WTC11 (cell line): ENCODE measurements at regions not wholly inside any gene's neighbourhood (a gene's known extent, or its start where the extent isn't known, plus 50 kb on each side); places are given as distances from the start of the nearest gene placed in this dataset.

Experiments used
- ATAC-seq: fragments of 200-7000 bp; cut with Tn5 transposase; 2 replicates; pipeline ENCODE4 v1.10.0; 2021; ENCODE audit warnings: mild to moderate bottlenecking, moderate library complexity
- CTCF ChIA-PET: fragments of 300-600 bp; sonication (Branson Sonifier 250); formaldehyde crosslinking; loops from one replicate; lab custom pipeline; 2021; ENCODE audit warnings: antibody characterized with exemption; lab: Charles Lee
- POLR2A ChIA-PET: fragments of 350-600 bp; sonication (Branson Sonifier 250); formaldehyde crosslinking; loops from one replicate; lab custom pipeline; 2021; ENCODE audit warnings: antibody characterized with exemption; lab: Charles Lee
- DNase-seq: peaks from one replicate; pipeline ENCODE4 v3.0.0; 2021; ENCODE audit warnings: low spot score
- H3K27ac Mint-ChIP-seq: 2 replicates; pipeline ENCODE4 v1.8.0; 2021; ENCODE audit warnings: mixed read lengths
- H3K27me3 Mint-ChIP-seq: 2 replicates; pipeline ENCODE4 v1.8.0; 2021; ENCODE audit warnings: low read depth, mild to moderate bottlenecking, moderate library complexity, mixed read lengths
- H3K36me3 Mint-ChIP-seq: 2 replicates; pipeline ENCODE4 v1.8.0; 2021; ENCODE audit warnings: mixed read lengths
- H3K4me1 Mint-ChIP-seq: 2 replicates; pipeline ENCODE4 v1.8.0; 2022; ENCODE audit warnings: mixed read lengths
- H3K4me3 Mint-ChIP-seq: 2 replicates; pipeline ENCODE4 v1.8.0; 2021; ENCODE audit warnings: mild to moderate bottlenecking, moderate library complexity, mixed read lengths
- H3K9me3 Mint-ChIP-seq: 2 replicates; pipeline ENCODE4 v1.8.0; 2021; ENCODE audit warnings: mixed read lengths
- ETV6 ChIP-seq: sonication (generic); formaldehyde crosslinking; IDR thresholded peaks from 2 replicates; pipeline ENCODE4 v1.8.1; 2022; ENCODE audit warnings: mild to moderate bottlenecking, missing genetic modification reagents
- GRHL2 ChIP-seq: fragments of 250-450 bp; sonication (Bioruptor Pico); IDR thresholded peaks from 2 replicates; pipeline ENCODE4 v1.8.0; 2022; ENCODE audit warnings: mild to moderate bottlenecking, moderate library complexity; ENCODE audit not compliant: insufficient replicate concordance, severe bottlenecking
- HMGA2 ChIP-seq: fragments of 250-450 bp; sonication (Bioruptor Pico); IDR thresholded peaks from 2 replicates; pipeline ENCODE4 v1.4.0; 2021; ENCODE audit warnings: mild to moderate bottlenecking, moderate library complexity
- JUN ChIP-seq: sonication (generic); formaldehyde crosslinking; IDR thresholded peaks from 2 replicates; pipeline ENCODE4 v1.8.0; 2023; ENCODE audit warnings: mild to moderate bottlenecking, missing genetic modification reagents
- SMAD3 ChIP-seq: sonication (generic); formaldehyde crosslinking; IDR thresholded peaks from 2 replicates; pipeline ENCODE4 v1.8.0; 2022; ENCODE audit warnings: missing genetic modification reagents, mild to moderate bottlenecking, borderline replicate concordance
- ZBTB21 ChIP-seq: sonication (generic); formaldehyde crosslinking; IDR thresholded peaks from 2 replicates; pipeline ENCODE4 v1.8.1; 2023; ENCODE audit warnings: mild to moderate bottlenecking, missing genetic modification reagents, borderline replicate concordance
- TF ChIP-seq, protein P1 (sequence below): sonication (generic); formaldehyde crosslinking; IDR thresholded peaks from 2 replicates; pipeline ENCODE4 v1.8.1; 2023; ENCODE audit warnings: mild to moderate bottlenecking, missing genetic modification reagents, moderate library complexity
- TF ChIP-seq, protein P2 (sequence below): sonication (generic); formaldehyde crosslinking; IDR thresholded peaks from 2 replicates; pipeline ENCODE4 v1.8.1; 2022; ENCODE audit warnings: low read depth, missing genetic modification reagents, borderline replicate concordance
- TF ChIP-seq, protein P3 (sequence below): sonication (generic); formaldehyde crosslinking; IDR thresholded peaks from 2 replicates; pipeline ENCODE4 v1.8.1; 2022; ENCODE audit warnings: low read depth, mild to moderate bottlenecking, moderate library complexity, missing genetic modification reagents, borderline replicate concordance
- TF ChIP-seq, protein P4 (sequence below): fragments of 250-450 bp; sonication (Bioruptor Pico); conservative IDR thresholded peaks from 2 replicates; pipeline ENCODE4 v1.9.0; 2021; ENCODE audit warnings: mild to moderate bottlenecking
- TF ChIP-seq, protein P5 (sequence below): sonication (generic); formaldehyde crosslinking; IDR thresholded peaks from 2 replicates; pipeline ENCODE4 v1.8.1; 2023; ENCODE audit warnings: mild to moderate bottlenecking, moderate library complexity, missing genetic modification reagents

DNA sequence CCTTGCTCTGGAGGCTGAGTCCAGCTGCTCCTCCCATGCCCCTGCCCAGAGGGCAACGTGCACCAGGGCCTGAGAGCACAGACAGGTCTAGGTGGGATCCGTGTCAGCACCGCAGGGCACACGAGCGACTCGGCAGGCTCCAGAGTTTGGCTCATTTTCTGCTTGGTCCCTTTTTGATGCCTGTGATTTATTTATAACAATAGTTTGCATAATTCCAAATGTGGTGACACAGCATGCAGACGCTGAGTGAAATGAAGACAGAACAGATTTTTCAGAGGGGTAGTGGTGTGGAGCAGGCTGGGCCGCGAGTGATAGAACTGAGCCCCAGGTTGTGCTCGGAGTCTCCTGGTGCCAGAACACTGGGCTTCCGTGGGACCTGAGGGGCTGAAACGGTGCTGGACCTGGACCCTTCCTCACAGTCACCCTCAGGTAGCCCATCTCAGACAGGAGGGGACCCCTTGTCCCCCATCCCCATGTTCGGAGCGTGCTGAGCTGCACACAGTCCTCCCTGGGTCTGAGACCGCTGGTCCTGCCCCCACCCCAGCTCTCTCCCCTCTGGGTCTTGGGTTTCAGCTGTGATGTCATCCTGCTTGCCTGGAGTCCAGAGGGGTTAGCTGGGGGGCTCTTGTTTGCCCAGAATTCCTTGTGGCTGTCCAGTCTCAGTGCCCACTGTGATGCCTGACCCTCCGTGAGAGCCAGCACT lies 95.9 kb downstream of the METRNL start:
- TF ChIP-seq, protein P1, sequence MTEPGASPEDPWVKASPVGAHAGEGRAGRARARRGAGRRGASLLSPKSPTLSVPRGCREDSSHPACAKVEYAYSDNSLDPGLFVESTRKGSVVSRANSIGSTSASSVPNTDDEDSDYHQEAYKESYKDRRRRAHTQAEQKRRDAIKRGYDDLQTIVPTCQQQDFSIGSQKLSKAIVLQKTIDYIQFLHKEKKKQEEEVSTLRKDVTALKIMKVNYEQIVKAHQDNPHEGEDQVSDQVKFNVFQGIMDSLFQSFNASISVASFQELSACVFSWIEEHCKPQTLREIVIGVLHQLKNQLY (CRISPR knock-in tag): no peak
- TF ChIP-seq JUN (CRISPR knock-in tag) (no peak), ETV6 (CRISPR knock-in tag) (no peak), ZBTB21 (no peak)
- TF ChIP-seq, protein P2, sequence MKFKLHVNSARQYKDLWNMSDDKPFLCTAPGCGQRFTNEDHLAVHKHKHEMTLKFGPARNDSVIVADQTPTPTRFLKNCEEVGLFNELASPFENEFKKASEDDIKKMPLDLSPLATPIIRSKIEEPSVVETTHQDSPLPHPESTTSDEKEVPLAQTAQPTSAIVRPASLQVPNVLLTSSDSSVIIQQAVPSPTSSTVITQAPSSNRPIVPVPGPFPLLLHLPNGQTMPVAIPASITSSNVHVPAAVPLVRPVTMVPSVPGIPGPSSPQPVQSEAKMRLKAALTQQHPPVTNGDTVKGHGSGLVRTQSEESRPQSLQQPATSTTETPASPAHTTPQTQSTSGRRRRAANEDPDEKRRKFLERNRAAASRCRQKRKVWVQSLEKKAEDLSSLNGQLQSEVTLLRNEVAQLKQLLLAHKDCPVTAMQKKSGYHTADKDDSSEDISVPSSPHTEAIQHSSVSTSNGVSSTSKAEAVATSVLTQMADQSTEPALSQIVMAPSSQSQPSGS: no peak
- TF ChIP-seq, protein P3, sequence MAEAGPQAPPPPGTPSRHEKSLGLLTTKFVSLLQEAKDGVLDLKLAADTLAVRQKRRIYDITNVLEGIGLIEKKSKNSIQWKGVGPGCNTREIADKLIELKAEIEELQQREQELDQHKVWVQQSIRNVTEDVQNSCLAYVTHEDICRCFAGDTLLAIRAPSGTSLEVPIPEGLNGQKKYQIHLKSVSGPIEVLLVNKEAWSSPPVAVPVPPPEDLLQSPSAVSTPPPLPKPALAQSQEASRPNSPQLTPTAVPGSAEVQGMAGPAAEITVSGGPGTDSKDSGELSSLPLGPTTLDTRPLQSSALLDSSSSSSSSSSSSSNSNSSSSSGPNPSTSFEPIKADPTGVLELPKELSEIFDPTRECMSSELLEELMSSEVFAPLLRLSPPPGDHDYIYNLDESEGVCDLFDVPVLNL (CRISPR knock-in tag): no peak
- DNase-seq: no peak
- Mint-ChIP-seq H3K9me3 (no peaks in the 10 kb centered on the region), H3K27me3 (no peaks in the 10 kb centered on the region), H3K27ac (no peak overlapping the region), H3K4me1 (peaks cover 9% of the 10 kb centered on the region), H3K4me3 (no peak overlapping the region), H3K36me3 (no peaks in the 10 kb centered on the region)
- ChIA-PET CTCF (no interaction called here), POLR2A (no interaction called here)
- ATAC-seq: no peak

DNA sequence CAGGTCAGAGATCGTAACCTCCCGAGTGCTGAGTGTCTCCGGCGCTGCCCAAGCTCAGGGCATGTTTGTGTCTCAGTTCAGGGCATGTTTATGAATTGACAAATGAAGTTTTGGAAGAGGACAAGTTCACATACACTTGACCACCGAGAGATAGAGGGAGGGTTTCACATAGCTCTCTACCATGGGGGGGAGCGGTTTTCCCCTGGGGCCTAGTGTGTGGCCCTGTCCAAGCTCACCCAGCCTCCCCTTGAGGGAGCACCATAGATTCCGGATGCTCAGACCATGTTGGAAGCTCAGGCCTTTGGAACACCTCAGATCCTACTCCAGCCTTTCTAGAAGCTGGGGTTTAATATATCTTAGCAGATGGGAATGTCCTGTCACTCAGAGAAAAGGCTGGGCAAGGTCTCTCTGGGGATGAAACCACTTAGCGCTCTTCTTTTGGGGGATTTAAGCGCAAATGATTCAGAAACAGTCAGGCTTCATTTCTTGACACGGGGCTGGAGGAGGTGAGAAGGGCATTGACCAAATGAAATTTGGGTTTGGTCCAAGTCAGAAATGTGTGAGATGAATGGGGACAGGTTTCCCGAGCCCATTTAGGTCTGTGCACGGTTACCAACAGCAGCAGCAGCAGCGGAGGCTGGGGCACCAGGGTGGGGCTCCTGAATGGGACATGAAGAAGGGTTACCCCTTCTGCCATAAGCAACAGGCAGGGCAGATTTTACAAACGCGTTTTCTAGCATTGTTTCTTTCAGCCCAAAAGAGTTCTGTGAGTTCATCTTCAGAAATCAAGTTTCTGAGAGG lies 96.6 kb downstream of the METRNL start:
- POLR2A ChIA-PET: no interaction called here
- ATAC-seq: no peak
- Mint-ChIP-seq H3K4me1 (peaks cover 3% of the 10 kb centered on the region), H3K36me3 (no peaks in the 10 kb centered on the region), H3K27ac (no peak overlapping the region), H3K27me3 (no peaks in the 10 kb centered on the region), H3K4me3 (no peak overlapping the region), H3K9me3 (no peaks in the 10 kb centered on the region)
- CTCF ChIA-PET: no interaction called here
- TF ChIP-seq GRHL2 (CRISPR knock-in tag) (no peak), HMGA2 (no peak)
- TF ChIP-seq, protein P4, sequence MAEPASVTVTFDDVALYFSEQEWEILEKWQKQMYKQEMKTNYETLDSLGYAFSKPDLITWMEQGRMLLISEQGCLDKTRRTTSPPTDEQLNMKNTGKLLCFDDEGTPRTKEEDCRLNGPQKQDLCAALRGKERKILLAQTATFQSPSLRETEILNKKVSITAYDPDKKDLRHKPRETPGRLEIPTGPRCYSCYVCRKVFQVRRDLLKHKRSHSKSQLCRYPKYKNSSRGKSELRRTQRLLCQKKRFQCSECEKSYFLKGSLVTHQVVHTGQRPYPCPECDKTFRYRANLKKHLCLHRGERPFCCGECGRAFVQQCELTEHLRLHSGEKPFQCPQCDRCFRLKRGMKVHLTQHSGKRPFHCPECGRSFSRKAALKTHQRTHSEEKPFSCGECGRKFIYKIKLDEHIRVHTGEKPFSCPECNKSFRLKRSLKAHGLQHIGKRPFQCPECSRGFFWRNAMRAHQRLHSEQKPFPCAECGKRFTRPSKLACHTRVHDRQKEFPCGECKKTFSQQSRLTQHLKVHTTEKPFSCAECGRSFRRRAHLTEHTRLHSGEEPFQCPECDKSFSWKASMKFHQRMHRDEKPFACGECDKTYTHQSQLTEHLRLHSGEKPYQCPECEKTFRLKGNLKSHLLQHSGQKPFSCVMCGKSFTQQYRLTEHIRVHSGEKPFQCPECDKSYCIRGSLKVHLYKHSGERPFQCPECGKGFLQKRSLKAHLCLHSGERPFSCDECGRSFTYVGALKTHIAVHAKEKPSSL: no peak
- DNase-seq: no peak

DNA sequence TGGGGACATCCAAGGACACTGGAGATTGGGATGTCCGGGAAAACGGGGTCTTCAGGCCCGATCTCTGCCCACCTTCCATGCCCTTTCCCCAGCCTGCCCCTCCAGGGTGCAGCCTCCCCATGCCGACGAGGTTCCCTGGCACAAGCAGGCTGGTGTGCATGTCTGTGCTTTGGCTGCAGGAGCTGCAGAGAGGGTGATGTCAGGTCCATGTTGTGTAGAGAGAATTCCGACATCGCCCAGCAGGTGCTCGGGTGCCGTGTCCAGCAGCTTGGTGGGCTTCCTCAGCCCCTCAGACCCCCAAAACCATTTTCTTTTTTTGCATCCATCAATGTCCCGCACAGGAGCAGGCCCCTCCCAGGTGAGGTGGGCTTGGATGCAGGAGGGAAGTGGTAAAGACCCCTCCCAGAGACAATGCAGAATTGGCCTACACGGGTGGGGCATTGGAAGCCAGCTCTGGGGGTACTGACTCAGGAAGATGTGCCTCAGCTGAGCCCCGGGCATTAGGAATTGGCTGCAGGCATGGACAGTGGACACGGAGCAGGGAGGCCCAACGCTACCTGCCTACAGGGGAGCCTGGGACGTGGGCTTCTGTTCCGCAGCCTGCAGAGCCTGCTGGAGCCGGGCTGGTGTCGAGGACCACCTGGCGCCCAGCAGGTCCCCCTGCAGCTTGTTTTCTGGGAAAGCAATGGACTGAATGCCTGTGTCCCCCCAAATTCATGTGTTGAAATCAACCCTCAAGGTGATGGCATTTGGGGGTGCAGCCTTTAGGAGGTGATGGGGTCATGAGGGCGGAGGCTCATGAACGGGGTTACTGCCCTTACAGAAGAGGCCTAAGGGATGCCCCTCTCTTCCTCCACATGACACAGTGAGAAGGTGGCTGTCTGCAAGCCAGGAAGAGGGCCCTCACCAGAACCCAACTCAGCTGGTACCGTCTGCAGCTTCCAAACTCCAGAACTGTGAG lies 97.5 kb downstream of the METRNL start:
- H3K27ac Mint-ChIP-seq: no peak overlapping the region
- H3K9me3 Mint-ChIP-seq: no peaks in the 10 kb centered on the region
- H3K4me1 Mint-ChIP-seq: no peaks in the 10 kb centered on the region
- no peak for TF ChIP-seq SMAD3
- TF ChIP-seq, protein P5, sequence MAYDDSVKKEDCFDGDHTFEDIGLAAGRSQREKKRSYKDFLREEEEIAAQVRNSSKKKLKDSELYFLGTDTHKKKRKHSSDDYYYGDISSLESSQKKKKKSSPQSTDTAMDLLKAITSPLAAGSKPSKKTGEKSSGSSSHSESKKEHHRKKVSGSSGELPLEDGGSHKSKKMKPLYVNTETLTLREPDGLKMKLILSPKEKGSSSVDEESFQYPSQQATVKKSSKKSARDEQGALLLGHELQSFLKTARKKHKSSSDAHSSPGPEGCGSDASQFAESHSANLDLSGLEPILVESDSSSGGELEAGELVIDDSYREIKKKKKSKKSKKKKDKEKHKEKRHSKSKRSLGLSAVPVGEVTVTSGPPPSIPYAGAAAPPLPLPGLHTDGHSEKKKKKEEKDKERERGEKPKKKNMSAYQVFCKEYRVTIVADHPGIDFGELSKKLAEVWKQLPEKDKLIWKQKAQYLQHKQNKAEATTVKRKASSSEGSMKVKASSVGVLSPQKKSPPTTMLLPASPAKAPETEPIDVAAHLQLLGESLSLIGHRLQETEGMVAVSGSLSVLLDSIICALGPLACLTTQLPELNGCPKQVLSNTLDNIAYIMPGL: no peak
- H3K36me3 Mint-ChIP-seq: no peaks in the 10 kb centered on the region
- peak; percentile 4 for DNase-seq
- ChIA-PET POLR2A (no interaction called here), CTCF (no interaction called here)
- no peak for ATAC-seq
- no peaks in the 10 kb centered on the region for H3K27me3 Mint-ChIP-seq
- no peak overlapping the region for H3K4me3 Mint-ChIP-seq
